Superior temporal gyrus (tissue), 1 donor: ENCODE measurements at regions not wholly inside any gene's neighbourhood (a gene's known extent, or its start where the extent isn't known, plus 50 kb on each side); places are given as distances from the start of the nearest gene placed in this dataset.
A peak's percentile ranks its signal among the peaks of the same experiment; 100 is the strongest.

ENCODE experiments used
- DNase-seq: peaks from one replicate; pipeline ENCODE4 v3.0.0-alpha.2; 2016; ENCODE audit errors: extremely low spot score

DNA sequence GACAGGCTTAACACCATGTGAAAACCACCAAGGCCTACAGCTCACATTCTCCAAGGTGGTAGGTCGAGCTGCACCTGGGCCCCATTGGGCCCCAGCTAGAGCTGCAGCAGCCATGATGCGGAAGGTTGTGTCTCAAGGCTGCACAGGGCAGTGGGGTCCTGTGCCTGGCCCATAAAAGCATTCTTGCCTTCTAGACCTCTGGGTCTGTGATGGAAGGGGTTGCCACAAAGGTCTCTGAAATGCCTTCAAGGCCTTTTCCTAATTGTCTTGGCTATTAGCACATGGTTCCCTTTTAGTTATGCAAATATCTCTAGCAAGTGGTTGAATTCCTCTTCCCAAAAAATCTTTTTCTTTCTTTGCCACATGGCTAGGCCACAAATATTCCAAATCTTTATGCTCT is 52.5 kb upstream of the C11orf58 start:
- no peak for DNase-seq

- no peak for DNase-seq
These were observed 59.9 kb upstream of the C11orf58 start for GRCh38 chr11:16678466-16679116.

- no peak for DNase-seq
These were observed 68.5 kb upstream of the C11orf58 start for GRCh38 chr11:16669799-16670415.

GRCh38 chr11:16632295-16633200 is 105.9 kb upstream of the C11orf58 start:
- no peak for DNase-seq

- DNase-seq: no peak
These were observed 107.8 kb upstream of the C11orf58 start for GRCh38 chr11:16630651-16631050.

GRCh38 chr11:16618431-16618830 is 120.0 kb upstream of the C11orf58 start:
- DNase-seq: no peak

GRCh38 chr11:16615480-16615879 is 123.0 kb upstream of the C11orf58 start:
- DNase-seq: peak; percentile 7

DNA sequence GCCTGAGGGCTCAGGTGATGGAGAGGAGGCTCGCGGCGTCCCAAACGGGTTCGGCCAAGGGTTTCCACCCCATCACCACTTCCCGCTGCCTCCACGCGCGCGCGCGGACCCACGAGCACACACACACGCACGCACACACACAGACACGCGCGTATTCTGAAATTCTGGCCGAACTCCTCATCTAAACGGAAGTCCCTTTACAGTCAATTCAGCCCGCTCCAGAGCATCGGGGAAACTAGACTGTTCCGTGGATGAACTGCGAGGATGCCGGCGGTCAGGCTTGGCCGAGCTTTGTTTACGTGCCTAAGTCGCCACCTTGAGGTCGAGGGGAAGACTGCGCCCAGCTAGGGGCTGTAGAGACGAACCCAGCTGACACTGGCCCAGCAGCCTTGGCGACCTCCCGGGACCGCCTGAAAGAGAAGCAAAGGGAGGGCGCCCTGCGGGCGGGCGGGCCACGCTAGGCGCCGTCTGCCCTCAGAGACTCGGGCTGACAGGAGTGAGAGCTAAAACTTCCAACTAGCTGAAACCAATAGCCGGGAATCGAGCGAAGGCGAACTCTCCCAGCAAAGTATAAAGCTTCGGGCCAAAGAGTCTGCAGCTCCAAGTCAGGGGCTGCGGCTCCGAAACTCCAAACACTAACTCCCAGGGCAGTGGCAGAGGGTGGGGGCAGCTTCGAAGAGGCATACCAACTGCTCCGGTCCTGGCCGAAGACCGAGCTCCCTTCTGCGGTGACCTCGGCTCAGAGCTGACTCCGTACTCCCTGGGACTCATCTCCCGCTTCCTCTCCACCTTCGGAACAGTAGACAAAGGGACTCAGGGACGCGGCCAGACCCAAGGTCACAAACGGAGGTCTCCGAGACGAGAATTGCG is 124.7 kb upstream of the C11orf58 start:
- DNase-seq: peak; percentile 93

DNA sequence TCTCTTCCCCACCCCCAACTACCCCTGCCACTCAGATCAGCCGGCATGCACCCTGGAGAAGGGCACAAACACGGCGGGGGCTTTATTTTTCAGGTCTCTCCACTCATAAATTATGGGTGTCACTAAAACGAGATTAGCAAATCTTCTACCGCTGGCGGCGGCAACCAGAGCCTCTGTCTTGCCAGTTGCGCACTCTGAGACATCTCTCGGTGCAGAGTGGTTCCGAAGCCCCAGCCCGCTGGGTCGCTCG is 125.3 kb upstream of the C11orf58 start:
- no peak for DNase-seq

DNA sequence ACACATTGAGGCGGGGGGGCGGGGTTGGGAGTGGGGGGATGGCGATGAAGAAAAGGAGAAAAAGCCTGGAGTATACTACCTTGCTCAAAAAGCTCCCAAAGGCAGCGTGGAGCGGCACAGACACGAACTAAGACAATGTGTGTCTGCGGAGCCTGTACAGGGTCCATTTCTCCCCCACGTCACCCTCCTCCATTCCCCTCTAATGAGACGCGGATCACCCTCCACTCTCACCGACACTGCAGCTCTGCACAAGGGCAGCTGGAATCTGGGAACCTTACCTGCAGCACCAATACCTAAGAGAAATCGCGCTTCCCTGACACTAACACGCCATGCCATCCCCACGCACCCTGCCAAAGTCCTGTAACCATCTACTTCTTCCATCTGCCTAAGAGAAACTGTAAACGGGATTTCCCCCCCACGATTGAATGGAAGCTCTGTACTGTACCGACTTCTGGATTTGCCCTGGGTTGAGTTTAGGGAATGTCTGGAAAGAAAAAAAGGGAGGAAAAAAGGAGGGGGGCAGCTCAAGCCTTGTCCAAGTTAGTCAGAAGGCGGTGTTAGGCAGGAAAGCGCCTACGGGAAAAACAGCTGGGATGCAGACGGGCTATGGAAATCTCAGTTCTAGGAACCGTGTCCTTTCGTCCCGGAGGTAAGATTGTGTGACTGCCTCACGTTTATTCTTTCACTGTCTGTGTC is 125.7 kb upstream of the C11orf58 start:
- DNase-seq: no peak

- peak; percentile 11 for DNase-seq
These were observed 126.4 kb upstream of the C11orf58 start for GRCh38 chr11:16611926-16612565.

DNA sequence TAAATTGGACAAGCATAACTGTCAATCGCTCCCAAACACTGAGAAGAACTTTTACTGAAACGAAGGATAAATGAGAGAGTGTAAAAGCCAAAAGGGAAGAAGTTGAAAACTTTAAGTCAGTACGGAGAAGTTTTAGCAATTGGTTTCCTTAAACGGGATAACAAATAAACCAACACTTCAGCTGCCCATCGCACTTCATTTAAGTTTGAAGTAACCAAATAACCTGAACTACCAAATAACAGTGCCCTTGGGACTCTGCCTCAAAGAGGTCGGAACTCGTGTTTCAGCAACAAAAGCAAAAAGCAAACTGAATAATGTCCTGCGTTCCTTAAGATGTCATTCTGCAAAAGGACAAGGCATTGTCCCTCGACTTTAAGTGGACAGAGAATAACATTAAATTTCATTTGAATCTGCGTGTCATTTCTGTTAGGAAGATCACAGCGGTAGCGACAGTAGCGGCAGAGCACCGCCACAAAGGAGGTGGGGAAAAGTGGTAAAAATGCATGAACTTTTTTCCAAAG is 127.0 kb upstream of the C11orf58 start:
- DNase-seq: no peak

DNA sequence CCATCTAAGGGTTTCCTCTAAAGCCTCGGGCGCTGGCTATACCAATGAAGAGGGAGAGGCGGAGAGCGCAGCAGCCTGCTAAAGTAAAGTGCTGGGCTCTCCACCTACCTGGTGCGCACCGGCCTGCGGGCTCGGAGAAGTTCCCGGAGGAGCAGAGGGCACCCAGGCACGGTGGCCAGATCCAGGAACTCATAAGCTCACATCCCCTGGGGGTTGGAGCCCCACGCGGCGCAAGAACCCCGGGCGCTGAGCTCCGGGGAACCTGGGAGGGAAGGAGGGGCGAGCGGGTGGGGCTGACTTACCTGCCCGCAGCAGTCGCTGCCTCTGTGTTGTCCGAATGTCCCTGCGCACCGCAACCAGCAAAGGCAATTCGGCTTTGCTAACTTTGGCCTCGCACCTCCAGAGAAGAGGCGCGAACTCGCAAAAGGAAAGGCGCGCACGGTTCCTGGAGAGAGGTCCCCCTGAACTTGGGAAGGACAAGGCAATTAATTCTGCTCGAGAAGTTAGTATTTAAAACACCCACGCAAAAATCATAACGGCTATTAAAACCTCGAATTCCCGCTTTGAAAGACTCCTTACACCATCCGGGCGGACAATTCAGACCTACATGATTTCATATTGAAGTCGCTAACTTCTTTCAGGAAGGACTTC is 127.6 kb upstream of the C11orf58 start:
- DNase-seq: no peak

- DNase-seq: no peak
These were observed 128.2 kb upstream of the C11orf58 start for GRCh38 chr11:16610213-16610737.

DNA sequence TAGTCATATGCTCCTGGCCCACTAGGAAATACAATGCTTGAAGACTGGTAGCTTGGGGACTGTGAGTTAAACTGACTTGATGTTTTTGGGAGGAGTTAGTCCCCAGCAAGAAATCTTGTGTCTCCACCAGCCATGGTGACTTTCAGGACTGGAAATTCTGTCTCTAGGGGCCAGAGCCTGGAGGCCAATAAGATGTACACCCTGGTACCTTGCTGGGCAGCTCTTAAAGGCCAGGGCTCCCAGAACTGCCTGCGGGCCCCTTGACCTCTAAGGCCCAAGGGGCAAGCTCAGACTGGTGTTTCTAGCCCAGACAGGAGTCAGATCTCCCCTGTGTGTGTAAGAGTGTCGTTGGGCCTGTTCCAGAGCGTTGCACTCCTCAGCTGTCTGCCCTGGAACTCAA is 128.7 kb upstream of the C11orf58 start:
- no peak for DNase-seq

- DNase-seq: peak; percentile 16
These were observed 130.5 kb upstream of the C11orf58 start for GRCh38 chr11:16607675-16608644.

- DNase-seq: no peak
These were observed 131.4 kb upstream of the C11orf58 start for GRCh38 chr11:16606784-16607674.
